GM23338 (cell line): ENCODE measurements at regions not wholly inside any gene's neighbourhood (a gene's known extent, or its start where the extent isn't known, plus 50 kb on each side); places are given as distances from the start of the nearest gene placed in this dataset.

Experiments used
- ATAC-seq: fragments of 200-7000 bp; cut with Tn5 transposase; 3 replicates; pipeline ENCODE4 v1.9.1; 2020
- DNase-seq: peaks from one replicate; pipeline ENCODE4 v3.0.0-alpha.2; 2015; ENCODE audit warnings: low spot score
- H2AFZ ChIP-seq: fragments of 200-600 bp; sonication (generic); 2 replicates; pipeline ENCODE4 v1.8.0; 2016; ENCODE audit warnings: antibody characterized with exemption, mild to moderate bottlenecking, moderate library complexity
- H3F3A ChIP-seq: fragments of 200-600 bp; sonication (generic); replicated peaks from 2 replicates; pipeline ENCODE4 v1.8.0; 2017; ENCODE audit warnings: antibody characterized with exemption, mixed run types, low read depth
- H3K27ac ChIP-seq: fragments of 200-600 bp; sonication (generic); 2 replicates; pipeline ENCODE4 v1.6.1; 2016; ENCODE audit warnings: low read depth
- H3K27me3 ChIP-seq: fragments of 200-600 bp; sonication (generic); 2 replicates; pipeline ENCODE4 v1.8.0; 2016; ENCODE audit warnings: mild to moderate bottlenecking, mixed run types, moderate library complexity; ENCODE audit not compliant: insufficient read depth
- H3K36me3 ChIP-seq: fragments of 200-600 bp; sonication (generic); 2 replicates; pipeline ENCODE4 v1.8.0; 2016; ENCODE audit warnings: mild to moderate bottlenecking; ENCODE audit not compliant: insufficient read depth
- H3K4me1 ChIP-seq: fragments of 200-600 bp; sonication (generic); 2 replicates; pipeline ENCODE4 v1.8.0; 2016; ENCODE audit warnings: mild to moderate bottlenecking, moderate library complexity; ENCODE audit not compliant: insufficient read depth
- H3K4me2 ChIP-seq: fragments of 200-600 bp; sonication (generic); 2 replicates; pipeline ENCODE4 v1.7.1; 2017; ENCODE audit warnings: mixed run types
- H3K4me3 ChIP-seq: fragments of 200-600 bp; sonication (generic); 2 replicates; pipeline ENCODE4 v1.6.1; 2016; ENCODE audit warnings: mixed run types
- H3K79me2 ChIP-seq: fragments of 200-600 bp; sonication (generic); replicated peaks from 2 replicates; pipeline ENCODE4 v1.8.0; 2017; ENCODE audit warnings: mild to moderate bottlenecking; ENCODE audit not compliant: insufficient read depth
- H3K9me2 ChIP-seq: fragments of 200-600 bp; sonication (generic); 2 replicates; pipeline ENCODE4 v1.8.0; 2017; ENCODE audit not compliant: insufficient read depth
- H4K20me1 ChIP-seq: fragments of 200-600 bp; sonication (generic); replicated peaks from 2 replicates; pipeline ENCODE4 v1.8.0; 2017; ENCODE audit warnings: mild to moderate bottlenecking; ENCODE audit not compliant: insufficient read depth
- H3K27ac Mint-ChIP-seq: 2 replicates; pipeline ENCODE4 v1.8.0; 2020; ENCODE audit warnings: inconsistent platforms, mild to moderate bottlenecking, moderate library complexity, mixed read lengths
- H3K27me3 Mint-ChIP-seq: 3 replicates; pipeline ENCODE4 v1.8.0; 2022; ENCODE audit warnings: low read depth, mild to moderate bottlenecking, moderate library complexity, mixed read lengths, inconsistent platforms; ENCODE audit not compliant: insufficient read depth, poor library complexity
- H3K36me3 Mint-ChIP-seq: 3 replicates; pipeline ENCODE4 v1.8.0; 2021; ENCODE audit warnings: low read depth, mild to moderate bottlenecking, inconsistent platforms, moderate library complexity, mixed read lengths
- H3K4me1 Mint-ChIP-seq: 3 replicates; pipeline ENCODE4 v1.8.0; 2020; ENCODE audit warnings: mild to moderate bottlenecking, inconsistent platforms, mixed read lengths
- H3K4me3 Mint-ChIP-seq: 3 replicates; pipeline ENCODE4 v1.8.0; 2021; ENCODE audit warnings: moderate library complexity, mild to moderate bottlenecking, inconsistent platforms, mixed read lengths
- H3K9me3 Mint-ChIP-seq: 3 replicates; pipeline ENCODE4 v1.8.0; 2020; ENCODE audit warnings: moderate library complexity, mild to moderate bottlenecking, inconsistent platforms, mixed read lengths
- CREB1 ChIP-seq: fragments of 250-450 bp; sonication (Bioruptor Pico); IDR thresholded peaks from 2 replicates; pipeline ENCODE4 v1.5.0; 2020; ENCODE audit warnings: low read depth, mild to moderate bottlenecking, moderate library complexity
- ETS1 ChIP-seq: IDR thresholded peaks from 2 replicates; pipeline ENCODE4 v1.6.1; 2016; ENCODE audit warnings: antibody characterized with exemption
- EZH2 ChIP-seq: fragments of 200-600 bp; sonication (generic); IDR thresholded peaks from one replicate; pipeline ENCODE4 v1.8.0; 2017; ENCODE audit warnings: antibody characterized with exemption, mild to moderate bottlenecking, low read depth; ENCODE audit not compliant: unreplicated experiment
- EZH2phosphoT487 ChIP-seq: fragments of 200-600 bp; sonication (generic); IDR thresholded peaks from one replicate; pipeline ENCODE4 v1.8.1; 2018; ENCODE audit warnings: antibody characterized with exemption; ENCODE audit not compliant: unreplicated experiment
- JUNB ChIP-seq: IDR thresholded peaks from one replicate; pipeline ENCODE4 v1.6.1; 2016; ENCODE audit warnings: antibody characterized with exemption; ENCODE audit not compliant: unreplicated experiment
- NANOG ChIP-seq: IDR thresholded peaks from 2 replicates; pipeline ENCODE4 v1.6.1; 2016; ENCODE audit warnings: antibody characterized with exemption, borderline replicate concordance
- POLR2AphosphoS5 ChIP-seq: IDR thresholded peaks from 2 replicates; pipeline ENCODE4 v1.6.1; 2016; ENCODE audit warnings: antibody characterized with exemption, low read depth
- STAT1 ChIP-seq: IDR thresholded peaks from one replicate; pipeline ENCODE4 v1.6.1; 2016; ENCODE audit warnings: antibody characterized with exemption; ENCODE audit not compliant: unreplicated experiment
- ZNF114 ChIP-seq: fragments of 250-450 bp; sonication (Bioruptor Pico); IDR thresholded peaks from 2 replicates; pipeline ENCODE4 v1.5.0; 2020; ENCODE audit warnings: mild to moderate bottlenecking, moderate library complexity
- ZNF462 ChIP-seq: fragments of 250-450 bp; sonication (Bioruptor Pico); IDR thresholded peaks from 2 replicates; pipeline ENCODE4 v1.5.0; 2020; ENCODE audit warnings: mild to moderate bottlenecking, moderate library complexity
- TF ChIP-seq, protein P1 (sequence below), 2 experiments: fragments of 200-600 bp in 1 of 2; sonication (generic) in 1 of 2; conservative IDR thresholded peaks; 2 replicates each; pipeline versions ENCODE4 v1.5.1 to v1.6.1; 2016 to 2017; ENCODE audit warnings: antibody characterized with exemption in 2 of 2, low read depth in 2 of 2, mild to moderate bottlenecking in 2 of 2, moderate library complexity in 1 of 2

DNA sequence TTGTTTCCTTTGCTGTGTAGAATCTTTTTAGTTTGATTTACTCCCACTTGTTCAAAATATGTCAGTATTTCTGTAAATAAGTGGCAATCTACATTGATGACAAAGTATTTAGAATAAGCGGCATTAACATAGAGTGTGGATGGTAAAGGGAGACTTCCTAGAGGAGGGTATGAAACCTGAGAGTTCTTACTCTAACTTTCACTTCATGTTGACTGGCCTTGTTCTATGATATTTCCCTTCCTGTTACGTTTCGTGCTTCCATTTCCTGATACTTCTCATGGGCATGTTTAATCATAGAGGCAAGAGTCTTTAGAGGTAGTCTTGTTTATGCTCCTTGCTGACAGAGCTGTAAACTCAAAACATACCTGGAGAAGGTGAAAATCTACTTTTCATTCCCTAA lies 408.9 kb downstream of the GLUD2 start (continued):
- TF ChIP-seq ZNF462 (CRISPR knock-in tag) (no peak), ZNF114 (CRISPR knock-in tag) (no peak), NANOG (no peak), JUNB (no peak), EZH2 (no peak), EZH2phosphoT487 (no peak), STAT1 (no peak), CREB1 (CRISPR knock-in tag) (no peak)

DNA sequence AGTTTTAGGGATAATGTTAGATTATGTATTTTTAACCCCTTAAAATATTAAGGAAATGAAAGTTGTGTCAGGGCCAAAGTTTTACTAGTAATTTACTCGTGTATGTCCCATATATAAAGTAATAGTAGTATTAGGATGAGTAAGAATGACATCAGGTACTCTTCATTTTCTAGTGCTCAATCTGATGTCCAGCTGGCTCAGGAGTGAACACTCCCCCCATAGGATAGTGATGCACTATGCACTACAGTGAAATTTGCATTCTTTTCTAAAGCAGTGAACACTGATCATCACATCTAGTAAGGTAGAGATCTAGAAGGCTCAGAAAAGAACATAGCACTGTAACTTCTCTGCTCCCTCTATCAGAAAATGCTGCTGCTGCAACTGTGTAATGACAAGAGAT lies 409.7 kb downstream of the GLUD2 start:
- no peak overlapping the region for H3K4me2 ChIP-seq
- H3F3A ChIP-seq: no peaks in the 10 kb centered on the region
- H3K79me2 ChIP-seq: no peaks in the 10 kb centered on the region
- no peak overlapping the region for H3K4me3 ChIP-seq
- no peaks in the 10 kb centered on the region for H3K36me3 Mint-ChIP-seq
- H3K4me3 Mint-ChIP-seq: no peak overlapping the region
- no peak overlapping the region for H2AFZ ChIP-seq
- peaks cover 2% of the 10 kb centered on the region for H3K27me3 Mint-ChIP-seq
- H3K9me2 ChIP-seq: no peaks in the 10 kb centered on the region
- H3K27ac ChIP-seq: no peak overlapping the region
- DNase-seq (no peak), ATAC-seq (no peak)
- H3K9me3 Mint-ChIP-seq: no peaks in the 10 kb centered on the region
- no peak overlapping the region for H3K27ac Mint-ChIP-seq
- no peaks in the 10 kb centered on the region for H3K36me3 ChIP-seq
- H3K4me1 Mint-ChIP-seq: no peaks in the 10 kb centered on the region
- H3K4me1 ChIP-seq: no peaks in the 10 kb centered on the region
- H3K27me3 ChIP-seq: no peaks in the 10 kb centered on the region
- no peaks in the 10 kb centered on the region for H4K20me1 ChIP-seq
- no peak for TF ChIP-seq EZH2phosphoT487
- no peak for TF ChIP-seq ETS1
- no peak for TF ChIP-seq EZH2
- no peak for TF ChIP-seq POLR2AphosphoS5
- TF ChIP-seq, protein P1, sequence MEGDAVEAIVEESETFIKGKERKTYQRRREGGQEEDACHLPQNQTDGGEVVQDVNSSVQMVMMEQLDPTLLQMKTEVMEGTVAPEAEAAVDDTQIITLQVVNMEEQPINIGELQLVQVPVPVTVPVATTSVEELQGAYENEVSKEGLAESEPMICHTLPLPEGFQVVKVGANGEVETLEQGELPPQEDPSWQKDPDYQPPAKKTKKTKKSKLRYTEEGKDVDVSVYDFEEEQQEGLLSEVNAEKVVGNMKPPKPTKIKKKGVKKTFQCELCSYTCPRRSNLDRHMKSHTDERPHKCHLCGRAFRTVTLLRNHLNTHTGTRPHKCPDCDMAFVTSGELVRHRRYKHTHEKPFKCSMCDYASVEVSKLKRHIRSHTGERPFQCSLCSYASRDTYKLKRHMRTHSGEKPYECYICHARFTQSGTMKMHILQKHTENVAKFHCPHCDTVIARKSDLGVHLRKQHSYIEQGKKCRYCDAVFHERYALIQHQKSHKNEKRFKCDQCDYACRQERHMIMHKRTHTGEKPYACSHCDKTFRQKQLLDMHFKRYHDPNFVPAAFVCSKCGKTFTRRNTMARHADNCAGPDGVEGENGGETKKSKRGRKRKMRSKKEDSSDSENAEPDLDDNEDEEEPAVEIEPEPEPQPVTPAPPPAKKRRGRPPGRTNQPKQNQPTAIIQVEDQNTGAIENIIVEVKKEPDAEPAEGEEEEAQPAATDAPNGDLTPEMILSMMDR (conservative IDR thresholded peaks at IDR 0.05; ENCODE audit: low read depth in 2 of 2): no peak
